ENCODE measurements at regions not wholly inside any gene's neighbourhood (a gene's known extent, or its start where the extent isn't known, plus 50 kb on each side); places are given as distances from the start of the nearest gene placed in this dataset.

GRCh38 chr4:123510659-123511058 is 114.1 kb downstream of the SPRY1 start:
- TF ChIP-seq, protein P1, sequence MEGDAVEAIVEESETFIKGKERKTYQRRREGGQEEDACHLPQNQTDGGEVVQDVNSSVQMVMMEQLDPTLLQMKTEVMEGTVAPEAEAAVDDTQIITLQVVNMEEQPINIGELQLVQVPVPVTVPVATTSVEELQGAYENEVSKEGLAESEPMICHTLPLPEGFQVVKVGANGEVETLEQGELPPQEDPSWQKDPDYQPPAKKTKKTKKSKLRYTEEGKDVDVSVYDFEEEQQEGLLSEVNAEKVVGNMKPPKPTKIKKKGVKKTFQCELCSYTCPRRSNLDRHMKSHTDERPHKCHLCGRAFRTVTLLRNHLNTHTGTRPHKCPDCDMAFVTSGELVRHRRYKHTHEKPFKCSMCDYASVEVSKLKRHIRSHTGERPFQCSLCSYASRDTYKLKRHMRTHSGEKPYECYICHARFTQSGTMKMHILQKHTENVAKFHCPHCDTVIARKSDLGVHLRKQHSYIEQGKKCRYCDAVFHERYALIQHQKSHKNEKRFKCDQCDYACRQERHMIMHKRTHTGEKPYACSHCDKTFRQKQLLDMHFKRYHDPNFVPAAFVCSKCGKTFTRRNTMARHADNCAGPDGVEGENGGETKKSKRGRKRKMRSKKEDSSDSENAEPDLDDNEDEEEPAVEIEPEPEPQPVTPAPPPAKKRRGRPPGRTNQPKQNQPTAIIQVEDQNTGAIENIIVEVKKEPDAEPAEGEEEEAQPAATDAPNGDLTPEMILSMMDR (conservative IDR thresholded peaks at IDR 0.05 in 1 of 2, IDR thresholded peaks at IDR 0.05 in 1 of 2; ENCODE audit: low read depth in 1 of 2, low read length in 2 of 2) = no peak
- TF ChIP-seq EZH2 (IDR thresholded peaks at IDR 0.05; ENCODE audit: low read length, missing control alignments) = no peak

Measured in fibroblast of lung (primary cell).